G401 (cell line): ENCODE measurements at regions not wholly inside any gene's neighbourhood (a gene's known extent, or its start where the extent isn't known, plus 50 kb on each side); places are given as distances from the start of the nearest gene placed in this dataset.

ENCODE experiments used
- DNase-seq: peaks from one replicate; pipeline ENCODE4 v3.0.0-alpha.2; 2015; ENCODE audit warnings: low spot score
- in situ Hi-C: cut with HindIII; loops from 2 replicates; pipeline ENCODE4 v1.10.0; 2016; ENCODE audit warnings: low sequenced_read_pairs, mixed read lengths

DNA sequence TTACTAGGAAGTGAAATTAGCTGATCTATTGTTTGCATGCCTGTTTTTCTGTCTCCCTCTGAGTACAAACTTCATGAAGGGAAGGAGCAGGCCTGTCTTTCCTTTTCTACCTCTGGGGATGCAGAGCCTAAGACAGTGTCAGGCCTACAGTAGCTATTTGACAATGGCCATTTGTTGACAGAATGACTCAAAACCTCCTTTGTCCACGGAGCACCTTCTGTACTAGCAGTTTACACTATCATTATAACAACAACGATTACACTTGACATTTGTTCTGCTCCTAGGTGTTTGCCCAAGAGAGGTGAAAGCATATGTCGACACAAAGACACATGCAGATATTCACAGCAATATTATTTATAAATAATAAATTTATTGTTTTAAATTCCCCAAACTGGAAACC lies 132.3 kb upstream of the IRX3 start:
- in situ Hi-C loops = no loop called here
- no peak for DNase-seq

DNA sequence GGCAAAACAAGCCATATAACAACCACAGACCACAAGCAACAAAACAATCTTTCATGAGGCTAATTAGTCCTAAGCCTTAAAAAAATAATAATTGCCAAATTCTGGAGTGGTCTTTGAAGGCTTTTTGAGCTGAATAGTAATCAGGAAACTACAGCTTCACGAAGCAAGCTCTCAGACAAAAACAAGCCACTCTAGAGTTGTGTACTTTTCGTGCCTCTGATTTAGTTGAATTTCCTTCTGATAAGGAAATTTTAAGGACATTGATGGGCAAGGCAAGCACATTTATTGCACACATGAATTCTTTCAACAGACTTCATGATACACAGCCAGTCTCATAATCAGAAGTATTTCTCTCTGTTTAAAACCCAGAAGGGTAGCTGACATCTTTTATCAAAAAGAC lies 130.8 kb upstream of the IRX3 start:
- DNase-seq = no peak
- in situ Hi-C loops = no loop called here

DNA sequence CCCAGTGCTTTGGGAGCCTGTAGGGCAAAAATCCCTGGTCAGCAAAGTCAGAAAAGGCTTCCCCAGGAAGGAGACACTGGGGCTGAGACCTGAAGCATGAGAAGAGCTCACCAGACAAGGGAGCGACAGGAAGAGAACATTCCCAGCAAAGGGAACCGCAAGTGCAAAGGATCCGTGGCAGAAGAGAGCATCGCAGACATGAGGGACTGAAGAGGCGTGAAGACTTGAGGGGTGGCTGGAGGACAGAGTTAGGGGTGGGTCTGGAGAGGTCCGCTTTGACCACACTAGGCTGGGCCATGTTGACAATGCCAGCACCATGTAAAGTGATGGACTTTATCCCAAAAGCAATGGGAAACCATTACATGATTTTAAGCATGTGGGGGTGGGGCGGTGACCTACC lies 128.1 kb upstream of the IRX3 start:
- in situ Hi-C loops = no loop called here
- DNase-seq = no peak

DNA sequence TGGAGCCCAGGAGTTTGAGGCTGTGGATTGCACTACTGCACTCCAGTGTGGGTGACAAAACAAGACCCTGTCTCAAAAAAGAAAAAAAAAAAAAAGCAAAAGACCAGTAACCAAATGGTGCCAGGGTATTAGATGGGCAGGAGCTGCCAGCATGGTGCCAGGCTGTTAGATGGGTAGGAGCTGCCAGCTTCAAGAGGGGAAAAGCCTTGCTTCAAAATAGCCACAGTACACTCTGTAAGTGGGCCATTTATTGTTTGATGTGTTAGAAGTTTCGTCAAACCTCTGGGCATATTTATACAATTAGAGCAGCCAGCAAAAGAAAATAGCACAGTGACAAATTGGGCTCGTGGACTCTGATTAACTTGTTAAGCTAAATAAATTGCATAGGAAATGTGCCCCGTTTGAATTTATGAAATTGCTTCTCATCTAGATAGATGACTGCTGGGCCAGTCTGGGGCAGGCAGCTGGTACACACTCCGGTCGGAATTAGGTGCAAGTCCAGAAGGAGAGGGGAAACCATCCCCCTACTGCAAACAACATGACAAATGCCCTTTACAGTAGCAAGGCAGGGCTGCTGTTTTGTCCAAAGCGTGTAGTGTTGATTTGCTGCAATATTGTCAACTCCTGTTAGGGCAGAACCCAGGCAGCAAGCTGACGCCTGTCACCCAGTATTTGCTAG lies 126.3 kb upstream of the IRX3 start:
- in situ Hi-C loops = no loop called here
- peak; percentile 29 for DNase-seq

DNA sequence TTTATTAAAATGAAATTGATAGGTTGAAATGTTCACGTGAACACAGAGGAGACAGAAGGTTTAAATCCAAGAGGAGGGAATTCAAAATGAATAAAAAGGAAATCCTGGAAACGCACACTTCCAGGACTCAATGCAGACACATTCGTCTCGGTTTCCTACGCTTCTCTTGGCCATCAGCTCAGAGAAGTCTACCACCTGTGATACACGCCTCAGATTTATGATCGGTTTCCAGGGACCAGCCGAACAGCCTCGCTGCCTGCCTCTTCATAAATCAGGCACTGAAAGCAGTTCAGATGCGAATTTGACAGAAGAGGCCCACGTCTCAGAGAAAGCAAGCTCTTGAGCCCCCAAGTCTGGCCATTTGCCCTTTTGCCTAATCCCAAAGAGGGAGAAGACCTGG lies 125.5 kb upstream of the IRX3 start:
- peak; percentile 17 for DNase-seq
- in situ Hi-C loops = no loop called here

DNA sequence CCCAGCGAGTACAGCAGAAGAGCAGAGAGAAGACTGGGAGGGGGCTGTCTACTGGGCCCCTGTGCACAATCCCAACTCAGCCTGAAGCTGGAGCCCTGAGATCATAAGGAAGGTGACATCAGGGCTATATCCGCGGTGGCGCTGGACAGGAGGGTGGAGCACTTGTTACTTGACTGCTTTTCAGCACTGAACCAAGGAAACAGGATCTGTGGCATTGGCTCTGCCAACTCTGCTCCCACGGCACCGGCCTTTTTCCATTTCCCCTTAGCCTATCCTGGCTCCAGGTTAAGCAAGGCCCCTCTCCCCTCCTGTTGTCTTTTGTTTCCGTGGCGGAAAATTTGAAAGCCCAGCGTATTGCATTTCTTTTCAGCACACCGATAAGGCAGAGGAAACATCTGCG lies 125.0 kb upstream of the IRX3 start:
- in situ Hi-C loops = no loop called here
- DNase-seq = peak; percentile 5

DNA sequence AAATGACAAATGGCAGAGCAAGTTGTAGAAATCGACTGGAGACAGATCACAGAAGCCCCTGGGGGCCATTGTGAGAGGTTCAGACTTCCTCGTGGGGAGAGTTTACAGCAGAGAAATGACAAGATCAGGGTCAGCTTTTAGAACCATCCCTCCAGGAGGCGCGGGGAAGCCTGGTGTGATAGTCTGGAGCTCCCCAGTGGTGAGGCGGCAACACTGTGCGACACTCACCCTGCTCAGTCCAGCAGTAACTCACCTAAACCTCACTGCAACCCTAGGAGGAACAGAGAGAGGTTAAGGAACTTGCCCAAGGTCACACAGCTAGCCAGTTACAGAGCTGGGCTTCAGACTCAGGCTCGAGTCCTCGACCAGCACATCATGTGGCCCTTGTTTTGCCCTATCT lies 123.4 kb upstream of the IRX3 start:
- in situ Hi-C loops = no loop called here
- DNase-seq = no peak

DNA sequence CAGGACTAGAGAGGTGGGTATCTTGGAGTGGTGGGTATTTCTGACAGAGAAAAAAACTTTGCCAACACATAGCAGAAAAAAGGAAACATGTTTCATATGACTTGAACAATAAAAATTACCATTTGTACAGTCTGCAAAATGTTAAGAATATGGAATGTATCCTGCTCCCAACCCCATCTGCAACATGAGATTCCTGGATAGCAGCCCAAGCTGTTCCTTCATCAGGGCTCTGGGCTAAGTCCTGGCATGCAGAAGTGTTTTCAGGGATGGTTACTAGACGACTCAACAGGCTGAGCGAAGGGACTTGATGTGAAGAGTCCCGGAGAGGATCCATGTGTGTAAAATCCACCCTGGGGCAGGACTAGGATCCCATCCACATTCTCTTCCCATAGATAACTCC lies 121.0 kb upstream of the IRX3 start:
- in situ Hi-C loops = no loop called here
- no peak for DNase-seq

DNA sequence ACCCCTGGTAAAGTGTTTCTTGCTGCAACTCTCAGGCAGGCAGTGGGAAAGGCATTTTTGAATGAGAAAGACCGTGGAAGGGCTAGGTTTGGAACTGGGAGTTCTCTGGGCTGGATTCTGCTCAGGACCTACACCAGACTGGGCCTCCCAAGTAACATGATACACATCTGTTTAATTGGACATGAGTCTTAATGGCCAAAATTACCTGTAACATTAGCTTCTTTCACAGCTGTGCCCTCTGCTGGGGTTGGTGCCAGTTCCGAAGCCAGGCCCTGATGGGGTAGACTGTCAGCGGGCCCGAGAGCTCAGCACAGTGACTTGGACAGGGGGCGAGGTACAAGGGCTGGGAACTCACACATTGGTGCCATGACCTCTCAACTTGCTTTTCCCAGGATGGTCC lies 118.9 kb upstream of the IRX3 start:
- no peak for DNase-seq
- in situ Hi-C loops = no loop called here

DNA sequence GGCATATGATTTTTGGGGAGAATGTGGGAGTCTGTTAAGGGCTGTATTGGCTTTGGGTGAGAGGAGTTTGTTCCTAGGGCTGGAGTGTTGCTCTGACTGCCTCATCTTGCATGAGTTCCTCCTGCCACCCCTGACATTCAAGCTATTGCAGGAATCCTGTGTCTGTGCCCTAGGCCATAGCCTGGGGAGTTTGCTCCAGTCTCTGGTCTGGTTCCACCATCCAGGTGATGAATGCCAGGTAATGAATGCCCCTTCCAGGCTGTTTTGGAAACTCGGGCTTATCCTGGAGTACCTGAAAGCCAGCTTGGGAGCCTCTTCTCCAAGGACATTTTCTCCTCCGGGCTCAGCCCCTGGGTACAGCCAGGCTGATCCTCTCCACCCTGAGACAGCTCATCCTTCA lies 117.0 kb upstream of the IRX3 start:
- no peak for DNase-seq
- in situ Hi-C loops = no loop called here

DNA sequence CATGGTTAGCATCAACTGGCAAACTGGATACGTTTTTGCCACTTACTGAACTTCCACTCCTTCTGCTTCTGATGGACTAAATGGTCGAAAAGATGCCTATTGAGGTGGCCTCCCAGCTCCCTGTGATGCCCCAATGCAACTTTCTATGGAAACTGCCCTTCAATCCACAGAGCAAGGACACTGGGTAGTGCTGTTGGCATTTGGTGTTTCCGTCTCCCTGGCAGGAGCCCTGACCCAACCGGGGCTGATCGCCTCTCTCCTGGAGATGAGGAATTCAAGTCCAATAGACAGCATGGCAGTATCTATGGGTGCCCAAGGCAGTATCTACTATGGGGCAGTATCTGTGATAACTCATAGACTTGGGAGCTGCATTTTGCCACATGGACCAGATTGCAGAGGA lies 116.3 kb upstream of the IRX3 start:
- no peak for DNase-seq
- in situ Hi-C loops = no loop called here

DNA sequence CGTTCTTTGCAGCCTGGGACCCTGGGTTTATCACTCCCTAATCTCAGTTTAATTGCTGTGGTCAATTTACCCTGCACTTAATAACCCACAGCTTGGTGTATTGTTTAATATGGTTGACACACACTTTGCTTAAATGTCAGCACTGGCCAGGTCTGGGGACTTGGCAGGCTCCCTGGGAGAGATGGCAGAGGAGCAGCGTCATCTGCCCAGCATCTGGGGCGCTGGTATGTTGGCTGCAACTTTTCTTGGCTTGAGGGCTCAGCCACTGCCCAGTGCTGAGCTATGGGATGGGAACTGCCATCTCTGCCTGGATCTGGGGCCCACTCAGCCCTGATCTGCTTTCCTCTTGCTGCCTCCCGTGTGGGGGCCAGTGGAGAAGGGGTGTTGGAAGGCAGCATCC lies 115.7 kb upstream of the IRX3 start:
- no peak for DNase-seq
- in situ Hi-C loops = no loop called here

DNA sequence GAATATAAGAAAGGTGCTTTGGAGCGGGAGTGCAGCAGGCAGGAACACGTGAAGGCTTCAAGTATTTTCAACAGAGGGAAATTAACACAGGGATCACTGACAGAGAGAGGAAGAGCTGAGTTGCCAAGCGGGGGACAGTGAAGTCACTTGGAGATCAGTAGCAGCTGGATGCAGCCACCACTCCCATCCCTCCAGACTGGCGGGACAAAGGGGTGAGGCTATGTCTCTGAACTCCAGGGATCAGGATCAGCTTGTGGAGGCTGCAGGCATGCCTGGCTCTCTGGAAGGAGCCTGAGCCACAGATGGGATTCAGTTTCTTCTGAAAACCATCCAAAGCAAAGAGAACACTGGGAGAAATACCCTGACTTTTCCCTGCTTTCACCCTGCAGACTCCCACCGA lies 113.7 kb upstream of the IRX3 start:
- in situ Hi-C loops = no loop called here

DNA sequence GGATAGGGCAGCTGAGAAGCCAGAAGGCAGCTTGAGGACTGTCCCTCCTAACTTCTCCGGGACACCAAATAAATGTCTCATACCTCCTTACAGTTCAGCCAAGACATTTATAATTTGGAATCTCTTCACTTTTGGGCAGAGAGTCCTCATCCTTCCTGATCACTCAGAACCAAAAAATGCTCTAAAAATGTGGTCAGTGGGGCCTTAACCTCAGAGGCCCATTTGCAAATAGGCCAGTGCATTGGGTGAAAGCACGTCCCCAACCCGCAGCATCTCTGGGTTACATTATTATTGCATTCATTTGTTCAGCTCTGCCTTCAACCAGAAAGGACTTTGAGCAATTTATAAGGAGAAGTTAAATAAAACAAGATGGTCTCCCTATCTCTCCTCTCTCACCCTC lies 112.4 kb upstream of the IRX3 start:
- in situ Hi-C loops = no loop called here
- no peak for DNase-seq

More for the DNA sequence above, 113.7 kb upstream of the IRX3 start:
- no peak for DNase-seq

DNA sequence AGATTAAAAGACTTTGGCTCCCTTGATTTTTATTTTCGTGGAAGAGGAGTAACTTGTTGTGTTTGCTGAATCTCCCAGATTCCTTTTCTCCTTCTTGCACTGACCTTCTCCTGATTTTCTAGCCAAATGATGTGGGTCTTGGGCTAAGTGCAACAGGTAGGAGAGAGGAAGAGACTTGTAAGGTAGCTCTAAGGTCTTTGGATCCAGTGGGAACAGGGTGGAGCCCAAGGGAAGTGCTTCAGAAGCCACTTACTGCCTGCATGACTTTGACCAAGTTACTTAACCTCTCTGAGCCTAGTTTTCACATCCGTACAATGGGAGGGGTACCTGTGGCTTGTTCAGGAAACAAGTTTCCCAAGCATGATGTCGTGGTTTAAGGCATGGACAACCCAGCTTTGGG lies 111.3 kb upstream of the IRX3 start:
- in situ Hi-C loops = no loop called here
- DNase-seq = no peak

DNA sequence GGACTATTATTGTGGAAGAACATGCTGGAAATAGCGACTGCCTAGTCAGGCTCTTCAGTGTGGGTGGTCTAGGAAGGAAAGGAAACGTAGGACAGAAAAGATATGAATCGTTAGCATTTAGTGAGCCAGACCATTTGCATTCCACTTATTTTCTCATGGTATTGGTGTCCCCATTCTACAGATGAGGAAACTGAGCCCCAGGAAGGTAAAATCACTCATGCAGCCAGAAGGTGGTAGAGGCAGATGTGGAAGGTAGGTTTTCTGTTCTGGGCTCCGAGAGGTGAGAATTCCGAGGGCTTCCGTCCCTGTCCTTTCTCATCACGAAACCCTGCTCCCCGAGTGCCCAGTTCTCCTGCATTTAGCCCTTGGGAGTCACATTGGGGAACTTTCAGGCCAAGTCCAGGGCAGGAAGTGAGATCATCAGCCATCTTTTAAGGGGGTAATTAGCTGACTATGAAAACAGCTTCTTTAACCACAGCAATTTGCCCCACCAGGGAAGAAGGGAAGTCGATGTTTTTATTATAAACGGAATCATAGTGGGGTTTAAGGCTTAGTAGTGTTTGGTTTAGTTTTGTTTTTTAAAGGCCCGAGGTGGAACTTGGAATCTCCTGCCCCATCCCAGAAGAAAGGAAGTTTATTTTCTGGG lies 110.7 kb upstream of the IRX3 start:
- in situ Hi-C loops = no loop called here
- no peak for DNase-seq

DNA sequence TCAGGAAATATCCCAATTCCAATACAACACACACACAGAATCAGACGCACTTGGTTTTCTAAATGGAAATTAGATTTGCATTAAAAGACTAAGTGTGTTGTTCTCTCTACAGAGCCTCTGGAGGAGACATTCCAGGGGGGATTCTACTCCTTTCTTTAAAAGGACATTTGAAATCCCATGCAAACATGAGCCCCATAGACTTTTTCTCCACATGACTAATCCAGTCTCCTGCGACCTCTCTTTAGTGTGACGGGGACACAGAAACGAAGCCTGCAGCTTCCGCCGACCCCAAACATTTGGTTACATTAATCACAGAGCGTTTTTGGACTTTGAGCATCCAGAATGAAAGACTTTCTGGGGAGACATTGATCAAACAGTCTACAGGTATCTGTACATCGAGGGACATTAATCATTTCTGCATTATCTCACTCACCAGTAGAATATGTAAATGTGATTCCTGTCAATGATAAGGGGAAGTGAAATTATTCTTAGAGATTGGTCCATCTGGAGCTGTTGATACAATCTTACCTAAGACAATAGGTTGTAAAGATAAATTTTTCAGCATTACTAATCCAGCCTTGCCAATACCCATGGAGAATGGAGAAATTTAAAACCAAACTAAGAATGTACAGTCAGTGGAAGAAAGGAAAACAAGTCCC lies 103.4 kb upstream of the IRX3 start:
- DNase-seq = no peak
- in situ Hi-C loops = no loop called here

DNA sequence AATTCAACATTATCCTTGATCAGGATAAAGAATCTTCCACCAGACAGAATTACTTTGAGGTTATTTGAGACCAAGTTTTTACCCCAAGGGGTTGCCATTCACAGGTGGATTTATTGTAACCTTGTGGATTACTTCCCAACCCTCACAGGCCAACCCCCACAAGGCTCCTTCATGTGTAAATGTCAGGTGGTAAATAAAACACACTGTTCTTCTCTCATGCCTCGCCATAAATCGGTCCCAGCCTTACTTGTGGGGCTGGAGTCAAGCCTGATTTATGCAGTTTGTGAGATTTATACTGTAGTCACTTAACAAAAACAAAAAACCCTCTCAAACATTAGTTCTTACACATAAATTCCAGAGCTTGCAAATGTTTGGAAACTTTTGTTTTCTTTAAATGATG lies 98.6 kb upstream of the IRX3 start:
- in situ Hi-C loops = no loop called here
- DNase-seq = no peak

DNA sequence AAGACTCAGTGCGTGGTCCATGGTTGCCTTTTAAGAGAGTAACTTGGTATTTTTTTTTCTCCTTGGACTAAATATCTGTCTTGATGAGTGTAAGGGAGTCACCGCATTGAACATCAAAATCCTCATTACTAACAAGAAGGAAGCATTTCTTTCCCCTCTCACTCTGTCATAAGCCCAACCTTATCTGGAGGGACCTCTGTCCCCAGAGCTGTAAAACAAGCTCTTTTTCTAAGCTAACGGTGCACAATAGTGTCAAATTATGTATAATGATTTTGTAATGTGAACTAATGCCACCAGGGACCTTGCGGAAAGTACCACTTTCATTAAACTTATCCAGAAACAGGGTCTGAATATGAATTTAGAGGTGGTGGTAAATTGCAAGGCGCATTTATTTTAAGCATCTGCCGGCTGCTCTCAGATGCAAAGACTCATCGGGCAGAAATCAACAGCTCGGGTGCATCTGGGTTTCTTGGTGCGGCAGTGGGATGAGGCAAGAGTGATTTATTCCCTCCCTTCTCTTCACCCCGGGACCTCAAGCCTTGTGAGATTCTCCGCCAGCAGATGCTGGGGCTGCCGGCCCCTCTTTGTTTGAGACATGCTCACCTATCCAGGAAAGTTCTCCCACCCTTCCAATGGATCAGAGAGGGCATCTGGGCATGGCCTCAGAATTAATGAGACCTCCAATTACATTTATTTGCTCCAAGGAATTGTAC lies 95.2 kb upstream of the IRX3 start:
- DNase-seq = no peak
- in situ Hi-C loops = no loop called here

DNA sequence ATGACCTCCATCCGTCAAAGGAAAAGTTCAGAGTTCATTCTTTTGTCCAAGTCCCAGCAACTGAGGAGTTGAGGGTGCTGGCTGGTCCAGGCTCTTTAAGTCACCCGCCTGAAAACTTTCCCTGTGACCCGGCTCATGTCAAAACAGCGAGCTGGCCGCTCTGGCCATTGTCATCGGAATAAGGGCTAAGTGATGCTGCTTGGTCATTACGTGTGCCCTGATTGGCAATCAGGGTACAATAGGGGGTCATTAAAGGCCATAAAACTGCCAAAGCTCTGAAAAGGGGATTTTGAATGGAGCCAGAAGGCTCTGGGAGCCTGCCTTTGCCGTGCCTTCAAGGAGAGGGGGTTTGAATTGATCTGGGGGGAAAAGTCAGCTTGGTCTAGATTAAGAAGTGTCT lies 88.5 kb upstream of the IRX3 start:
- no peak for DNase-seq
- in situ Hi-C loops = no loop called here
